AG09319 (cell line): ENCODE measurements at regions not wholly inside any gene's neighbourhood (a gene's known extent, or its start where the extent isn't known, plus 50 kb on each side); places are given as distances from the start of the nearest gene placed in this dataset.

ENCODE experiments used
- DNase-seq: peaks from one replicate; pipeline ENCODE4 v3.0.0-alpha.2; 2010; ENCODE audit warnings: low read depth; ENCODE audit errors: extremely low read depth
- CTCF ChIP-seq: IDR thresholded peaks from 2 replicates; pipeline ENCODE4 v1.5.1; 2011; ENCODE audit warnings: low read depth, mild to moderate bottlenecking, inconsistent platforms, low read length, moderate library complexity

- no peak for TF ChIP-seq CTCF
- no peak for DNase-seq
Measured at GRCh38 chr4:28774344-28774743, 1913.7 kb downstream of the STIM2 start.

GRCh38 chr4:28776004-28776403 lies 1915.4 kb downstream of the STIM2 start:
- DNase-seq: no peak
- no peak for TF ChIP-seq CTCF

GRCh38 chr4:28784188-28784587 lies 1923.5 kb downstream of the STIM2 start:
- no peak for DNase-seq
- TF ChIP-seq CTCF: no peak

- no peak for DNase-seq
- TF ChIP-seq CTCF: no peak
Measured at GRCh38 chr4:28787947-28788346, 1927.3 kb downstream of the STIM2 start.

- DNase-seq: no peak
Measured at GRCh38 chr4:28788929-28789490, 1928.4 kb downstream of the STIM2 start.

GRCh38 chr4:28792917-28793597 lies 1927.1 kb upstream of the PCDH7 start:
- no peak for DNase-seq
- no peak for TF ChIP-seq CTCF

More at GRCh38 chr4:28788929-28789490, 1928.4 kb downstream of the STIM2 start:
- no peak for TF ChIP-seq CTCF

- no peak for TF ChIP-seq CTCF
- no peak for DNase-seq
Measured at GRCh38 chr4:28799696-28800095, 1920.5 kb upstream of the PCDH7 start.
